NCI-H2171 treated with DMSO at 0.1 percent for 48 hours (cell line): ENCODE measurements at regions not wholly inside any gene's neighbourhood (a gene's known extent, or its start where the extent isn't known, plus 50 kb on each side); places are given as distances from the start of the nearest gene placed in this dataset.
"Not testable (repeated sequence)": the region's sequence is repeated elsewhere in the genome, so short reads cannot be mapped to it uniquely, and the experiment has no call there.

Source experiments
- DNase-seq: peaks from one replicate; lab custom pipeline; 2025; lab: John Stamatoyannopoulos, UW

DNA sequence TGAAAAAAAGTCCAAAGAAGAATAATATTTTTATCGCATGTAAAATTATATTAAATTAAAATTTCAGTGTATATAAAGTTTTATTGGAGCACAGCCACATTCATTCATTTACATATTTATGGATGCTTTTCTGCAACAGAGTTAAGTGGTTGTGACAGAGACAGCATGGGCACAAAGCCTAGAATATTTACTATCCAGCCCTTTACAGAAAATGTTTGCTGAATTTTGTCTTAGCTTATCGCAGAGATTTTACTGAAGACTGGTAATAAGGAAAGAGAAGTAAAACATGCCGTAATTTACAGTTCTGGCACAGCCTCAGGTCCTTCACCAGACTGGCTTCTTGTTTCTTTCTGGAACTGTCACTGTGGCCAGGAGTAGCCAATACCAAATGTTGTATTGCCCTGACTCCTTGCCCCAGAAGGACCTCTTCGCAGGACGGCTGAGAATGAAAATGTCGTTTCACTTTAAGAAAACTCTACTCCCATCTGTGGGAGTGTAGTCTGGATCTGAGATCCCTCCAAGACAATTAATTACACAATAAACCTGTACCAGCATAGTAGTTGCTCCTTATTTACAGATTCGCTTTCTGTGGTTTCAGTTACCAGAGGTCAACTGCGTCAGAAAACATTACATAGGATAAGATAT lies 94.9 kb upstream of the GOT2 start:
- DNase-seq, result no peak

DNA sequence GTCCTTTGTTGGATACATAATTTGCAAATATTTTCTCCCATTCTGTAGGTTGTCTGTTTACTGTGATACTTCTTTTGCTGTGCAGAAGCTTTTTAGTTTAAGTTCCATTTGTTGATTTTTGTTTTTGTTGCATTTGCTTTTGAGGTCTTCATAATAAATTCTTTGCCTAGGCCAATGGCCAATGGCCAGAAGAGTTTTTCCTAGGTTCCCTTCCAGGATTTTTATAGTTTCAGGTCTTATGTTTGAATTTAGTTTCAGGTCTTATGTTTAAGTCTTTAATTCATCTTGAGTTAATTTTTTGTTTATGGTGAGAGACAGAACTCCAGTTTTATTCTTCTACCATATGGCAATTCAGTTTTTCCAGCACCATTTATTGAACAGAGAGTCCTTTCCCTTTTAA lies 90.1 kb upstream of the GOT2 start:
- no peak for DNase-seq

DNA sequence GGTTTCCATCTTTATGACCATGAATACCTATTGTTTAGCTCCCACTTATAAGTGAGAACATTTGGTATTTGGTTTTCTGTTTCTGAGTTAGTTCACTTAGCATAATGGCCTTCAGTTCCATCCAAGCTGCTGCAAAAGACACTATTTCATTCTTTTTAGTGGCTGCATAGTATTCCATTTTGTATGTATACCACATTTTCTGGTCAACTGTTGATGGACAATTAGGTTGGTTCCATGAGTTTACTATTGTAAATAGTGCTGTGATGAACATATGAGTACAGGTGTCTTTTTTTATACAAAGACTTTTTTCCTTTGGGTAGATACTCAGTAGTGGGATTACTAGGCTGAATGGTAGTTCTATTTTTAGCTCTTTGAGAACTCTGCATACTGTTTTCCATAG lies 87.8 kb upstream of the GOT2 start:
- DNase-seq, result no peak

DNA sequence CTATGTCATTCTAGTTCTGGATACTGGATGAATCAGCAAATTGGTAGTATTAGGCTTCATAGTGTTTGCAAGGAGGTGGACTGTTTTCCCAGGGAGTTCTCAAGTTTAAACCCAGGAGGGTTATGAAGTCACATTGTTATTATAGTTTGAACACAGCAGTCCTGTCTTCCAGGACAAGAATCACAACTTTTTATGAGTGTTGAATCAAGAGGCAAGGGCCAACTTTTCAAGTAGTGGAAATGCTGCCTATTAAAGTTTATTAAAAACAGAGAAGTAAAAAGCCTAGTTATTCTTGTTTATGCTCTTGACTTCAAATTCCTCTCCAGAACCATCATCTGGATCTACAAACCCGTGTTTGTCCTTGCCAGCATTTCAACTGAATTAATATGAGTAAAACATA lies 86.3 kb upstream of the GOT2 start:
- DNase-seq, result no peak

DNA sequence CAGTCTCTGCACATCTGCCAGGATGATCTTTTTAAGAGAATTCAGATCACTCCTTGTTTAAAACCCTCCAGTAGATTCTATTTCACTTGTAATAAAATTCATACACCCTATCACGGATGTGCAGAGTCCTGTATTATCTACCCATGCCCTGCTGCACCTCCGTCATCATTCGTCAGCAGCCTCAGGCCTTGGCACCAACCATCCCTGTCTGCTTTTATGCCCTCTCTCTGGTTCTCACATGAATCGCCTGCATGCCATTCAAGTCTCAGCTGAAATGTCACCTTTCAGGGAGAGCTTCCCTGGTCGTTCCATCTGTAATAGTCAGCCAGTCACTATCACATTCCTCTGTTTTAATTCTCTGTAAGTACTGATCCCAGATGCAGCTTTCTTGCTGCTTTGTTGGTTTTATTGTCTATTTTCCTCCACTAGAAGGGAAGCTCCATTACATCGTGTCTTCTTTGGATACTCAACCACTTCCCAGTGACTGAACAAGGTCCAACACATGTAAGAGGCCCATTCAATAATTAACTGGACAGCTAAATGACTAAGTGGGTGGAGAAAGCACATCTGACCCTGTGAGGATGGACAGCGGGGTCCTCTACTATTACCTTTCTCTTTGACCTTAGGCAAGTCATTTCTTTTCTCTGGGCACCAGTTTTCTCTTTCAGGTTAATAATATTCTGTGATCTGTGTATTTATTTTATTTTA lies 81.2 kb upstream of the GOT2 start:
- DNase-seq, result no peak

DNA sequence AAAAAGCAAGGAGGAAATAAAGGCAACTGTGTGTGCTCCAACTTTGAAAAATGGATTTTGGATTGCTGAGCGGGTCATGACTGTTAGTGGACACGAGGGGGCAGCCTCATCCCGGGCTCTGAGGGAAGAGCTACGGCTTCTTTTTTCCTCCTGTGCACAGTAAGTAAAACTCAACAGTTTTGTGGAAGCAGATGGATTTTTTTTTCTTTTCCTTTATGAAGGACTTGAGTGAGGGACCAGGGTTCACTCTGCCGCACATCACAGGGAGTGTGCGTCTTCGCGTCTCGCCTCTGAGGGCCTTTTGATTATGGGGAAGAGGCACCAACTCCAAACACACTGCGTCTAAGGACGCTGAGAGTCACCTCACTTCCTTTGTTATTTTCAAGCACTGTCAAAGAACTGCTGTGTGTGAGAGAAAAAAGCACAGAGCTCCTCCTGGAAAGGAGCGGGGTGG lies 80.3 kb upstream of the GOT2 start:
- DNase-seq, result peak; percentile 34

DNA sequence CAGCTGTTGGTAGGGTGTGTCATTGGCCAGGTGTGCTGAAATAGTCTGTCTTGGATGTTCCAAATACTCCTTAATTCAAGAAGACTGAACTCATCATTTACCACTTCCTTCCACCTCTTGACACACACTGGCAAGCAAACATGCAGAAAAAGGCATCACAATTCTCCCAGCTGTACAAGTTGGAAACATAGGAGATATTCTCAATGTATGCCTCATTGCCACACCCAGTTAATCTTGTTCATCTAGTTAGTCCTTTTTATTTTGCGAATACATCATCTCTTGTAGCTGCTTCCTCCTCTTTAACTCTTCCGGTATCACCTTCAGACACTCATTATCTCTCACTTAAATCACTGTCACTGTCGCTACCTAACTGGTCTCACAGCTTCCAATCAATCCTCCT lies 75.1 kb upstream of the GOT2 start:
- DNase-seq, result no peak

DNA sequence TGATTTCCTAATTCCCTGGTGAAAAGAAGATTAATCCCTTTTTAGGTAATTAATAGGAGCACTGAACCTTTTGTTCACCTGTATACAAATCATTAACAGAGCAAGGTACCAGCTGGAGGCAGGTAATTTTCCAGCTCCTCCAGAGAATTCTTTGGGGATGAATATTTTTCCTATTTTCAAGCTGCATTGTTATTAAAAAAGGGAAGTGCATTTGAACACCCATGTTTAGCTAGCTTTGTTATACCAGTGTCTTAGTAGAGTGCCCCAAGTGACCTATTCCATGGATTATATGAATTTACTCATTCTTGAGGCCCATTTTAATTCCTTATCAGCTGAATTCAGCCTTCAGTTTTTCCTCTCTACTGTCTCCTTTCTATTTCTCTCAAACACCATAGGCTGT lies 73.2 kb upstream of the GOT2 start:
- no peak for DNase-seq

DNA sequence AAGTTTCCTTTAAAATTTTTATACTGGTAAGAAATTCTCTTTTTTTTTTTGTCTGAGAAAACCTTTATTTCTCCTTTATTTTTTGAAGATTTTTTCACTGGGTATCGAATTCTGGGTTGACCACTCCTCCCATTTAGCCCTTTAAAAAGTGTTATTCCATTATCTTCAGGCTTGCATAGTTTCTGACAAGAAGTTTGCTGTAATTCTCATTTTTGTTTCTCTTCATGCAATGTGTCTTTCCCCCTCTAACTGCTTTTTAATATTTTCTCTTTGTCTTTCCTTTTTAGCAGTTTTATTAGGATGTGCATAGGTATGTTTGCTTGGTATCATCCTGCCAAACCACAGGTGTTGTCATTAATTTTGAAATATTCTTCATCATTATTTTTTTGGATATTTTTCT lies 67.7 kb upstream of the GOT2 start:
- no peak for DNase-seq

DNA sequence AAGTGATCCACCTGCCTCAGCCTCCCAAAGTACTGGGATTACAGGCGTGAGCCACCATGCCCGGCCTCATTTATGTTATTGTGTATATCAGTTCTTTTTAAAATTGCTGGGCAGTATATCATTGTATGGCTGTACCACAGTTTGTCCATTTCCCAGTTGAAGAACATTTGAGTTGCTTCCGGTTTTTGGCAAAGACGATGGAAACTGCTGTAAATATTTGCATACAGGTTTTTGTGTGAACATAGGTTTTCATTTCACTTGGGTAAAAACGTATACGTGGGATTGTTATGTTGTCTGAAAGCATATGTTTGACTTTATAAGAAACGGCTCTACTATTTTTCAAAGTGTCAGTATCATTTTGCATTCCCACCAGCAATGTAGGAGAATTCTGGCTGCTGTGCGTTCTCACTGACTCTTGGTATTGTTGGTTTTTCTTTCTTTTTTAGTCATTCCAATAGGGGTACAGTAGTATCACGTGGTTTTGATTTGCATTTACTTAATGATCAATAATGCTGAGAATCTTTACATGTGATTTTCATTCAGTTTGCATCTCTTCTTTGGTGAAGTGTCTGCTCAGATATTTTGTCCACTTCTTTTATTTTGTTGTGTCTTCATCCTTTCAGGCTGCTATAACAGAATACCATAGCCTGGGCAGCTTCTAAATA lies 63.2 kb upstream of the GOT2 start:
- no peak for DNase-seq

DNA sequence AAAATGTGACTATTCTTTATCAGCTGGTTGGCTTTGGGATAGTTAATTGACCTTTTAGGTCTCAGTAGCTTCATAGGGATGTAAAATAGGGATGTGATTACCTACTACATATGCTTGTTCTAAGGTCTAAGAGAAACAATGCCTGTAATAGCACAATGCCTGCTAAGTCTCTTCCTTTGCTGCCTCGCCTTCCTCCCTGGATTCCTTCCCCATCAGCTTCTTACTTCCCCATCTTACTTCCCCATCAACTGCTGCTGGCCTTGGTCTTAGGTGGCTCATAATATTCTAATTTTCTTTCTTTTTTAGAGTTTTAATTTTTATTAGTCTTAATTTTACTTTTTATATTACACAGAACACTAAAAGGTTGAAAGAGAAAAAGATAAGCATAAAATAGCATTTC lies 59.2 kb upstream of the GOT2 start:
- no peak for DNase-seq

DNA sequence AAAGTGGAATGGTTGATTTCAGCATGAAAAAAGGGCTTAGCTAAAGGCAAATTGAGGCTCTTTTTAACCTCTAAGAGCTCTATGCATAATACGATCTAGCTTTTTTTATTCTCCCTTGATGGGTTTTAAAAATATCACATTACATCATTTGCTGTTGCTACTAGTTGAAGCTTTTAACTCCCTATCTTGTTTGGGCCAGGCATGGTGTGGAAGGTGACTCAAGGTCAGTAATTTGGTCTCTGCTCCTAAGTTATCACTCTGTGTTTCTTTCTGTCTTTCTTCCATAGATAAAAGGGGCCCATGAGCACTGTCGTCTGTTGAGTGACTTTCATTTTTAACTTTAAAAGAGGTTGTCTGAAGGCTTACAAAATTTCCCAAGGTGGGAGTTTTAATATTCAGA lies 58.1 kb upstream of the GOT2 start:
- peak; percentile 3 for DNase-seq

DNA sequence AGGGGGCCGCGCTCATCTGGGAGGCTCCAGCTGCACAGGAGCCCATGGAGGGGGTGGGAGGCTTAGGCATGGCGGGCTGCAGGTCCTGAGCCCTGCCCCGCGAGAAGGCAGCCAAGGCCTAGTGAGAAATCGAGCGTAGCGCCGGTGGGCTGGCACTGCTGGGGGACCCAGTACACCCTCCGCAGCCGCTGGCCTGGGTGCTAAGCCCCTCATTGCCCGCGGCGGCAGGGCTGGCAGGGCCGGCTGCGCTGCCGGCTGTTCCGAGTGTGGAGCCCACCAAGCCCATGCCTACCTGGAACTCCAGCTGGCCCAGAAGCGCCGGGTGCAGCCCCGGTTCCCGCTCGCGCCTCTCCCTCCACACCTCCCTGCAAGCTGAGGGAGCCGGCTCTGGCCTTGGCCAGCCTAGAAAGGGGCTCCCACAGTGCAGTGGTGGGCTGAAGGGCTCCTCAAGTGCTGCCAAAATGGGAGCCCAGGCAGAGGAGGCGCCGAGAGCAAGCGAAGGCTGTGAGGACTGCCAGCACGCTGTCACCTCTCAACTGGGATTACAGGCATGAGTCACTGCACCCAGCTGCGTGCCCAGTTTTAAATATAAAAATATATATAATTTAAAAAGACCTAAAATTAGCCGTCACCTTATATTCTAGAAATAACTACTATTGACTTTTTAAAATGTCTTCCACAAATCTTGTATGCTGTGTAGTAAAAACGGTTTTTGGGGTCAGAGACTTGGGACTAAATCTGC lies 56.9 kb upstream of the GOT2 start:
- DNase-seq, result not testable (repeated sequence)

DNA sequence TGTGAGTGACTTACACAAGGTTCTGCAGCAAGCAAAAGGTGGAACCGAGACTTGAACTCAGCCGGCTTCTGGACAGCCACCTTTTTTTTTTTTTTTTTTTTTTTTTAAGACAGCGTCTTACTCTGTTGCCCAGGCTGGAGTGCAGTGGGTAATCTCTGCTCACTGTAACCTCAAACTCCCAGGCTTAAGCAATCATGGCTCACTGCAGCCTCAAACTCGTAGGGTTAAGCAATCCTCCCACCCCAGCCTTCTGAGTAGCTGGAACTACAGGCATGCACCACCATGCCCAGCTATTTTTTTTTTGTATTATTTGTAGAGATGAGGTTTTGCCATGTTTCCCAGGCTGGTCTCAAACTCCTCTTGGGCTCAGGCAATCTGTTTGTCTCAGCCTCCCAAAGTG lies 55.2 kb upstream of the GOT2 start:
- no peak for DNase-seq
